ENCODE measurements at regions not wholly inside any gene's neighbourhood (a gene's known extent, or its start where the extent isn't known, plus 50 kb on each side); places are given as distances from the start of the nearest gene placed in this dataset.

DNA sequence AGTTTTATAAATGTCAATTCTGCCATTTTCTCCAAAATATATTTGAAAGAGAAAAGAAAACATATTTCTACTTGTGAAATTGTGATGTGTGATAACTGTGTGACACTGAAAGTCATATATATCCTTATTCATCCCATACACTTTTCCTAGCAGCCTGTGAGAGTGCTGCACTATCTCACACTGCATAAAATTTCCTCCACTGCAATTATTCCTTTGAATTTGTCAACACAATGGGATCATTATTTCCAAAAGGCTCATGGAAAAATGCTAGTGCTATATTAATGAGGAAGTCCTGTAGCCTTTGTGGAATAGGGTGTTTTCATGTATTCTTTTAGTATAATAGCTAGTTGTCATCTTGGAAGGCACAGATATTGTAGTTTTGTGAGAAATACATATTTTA is 504.1 kb downstream of the RPL10L start:
- TF ChIP-seq EZH2 (IDR thresholded peaks at IDR 0.05; ENCODE audit: borderline replicate concordance, low read depth, low read length, severe bottlenecking) = no peak
- TF ChIP-seq, protein P1, sequence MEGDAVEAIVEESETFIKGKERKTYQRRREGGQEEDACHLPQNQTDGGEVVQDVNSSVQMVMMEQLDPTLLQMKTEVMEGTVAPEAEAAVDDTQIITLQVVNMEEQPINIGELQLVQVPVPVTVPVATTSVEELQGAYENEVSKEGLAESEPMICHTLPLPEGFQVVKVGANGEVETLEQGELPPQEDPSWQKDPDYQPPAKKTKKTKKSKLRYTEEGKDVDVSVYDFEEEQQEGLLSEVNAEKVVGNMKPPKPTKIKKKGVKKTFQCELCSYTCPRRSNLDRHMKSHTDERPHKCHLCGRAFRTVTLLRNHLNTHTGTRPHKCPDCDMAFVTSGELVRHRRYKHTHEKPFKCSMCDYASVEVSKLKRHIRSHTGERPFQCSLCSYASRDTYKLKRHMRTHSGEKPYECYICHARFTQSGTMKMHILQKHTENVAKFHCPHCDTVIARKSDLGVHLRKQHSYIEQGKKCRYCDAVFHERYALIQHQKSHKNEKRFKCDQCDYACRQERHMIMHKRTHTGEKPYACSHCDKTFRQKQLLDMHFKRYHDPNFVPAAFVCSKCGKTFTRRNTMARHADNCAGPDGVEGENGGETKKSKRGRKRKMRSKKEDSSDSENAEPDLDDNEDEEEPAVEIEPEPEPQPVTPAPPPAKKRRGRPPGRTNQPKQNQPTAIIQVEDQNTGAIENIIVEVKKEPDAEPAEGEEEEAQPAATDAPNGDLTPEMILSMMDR (IDR thresholded peaks at IDR 0.05; ENCODE audit: extremely low read depth in 1 of 2, insufficient read depth in 1 of 2, low read depth in 1 of 2, low read length in 2 of 2) = no peak
- no peak for TF ChIP-seq POLR2A (IDR thresholded peaks at IDR 0.05; ENCODE audit: low read depth, low read length)
- no peak for TF ChIP-seq JUN (IDR thresholded peaks at IDR 0.05; ENCODE audit: borderline replicate concordance, insufficient read depth, insufficient read length, low read depth)
- no peak for TF ChIP-seq FOS (IDR thresholded peaks at IDR 0.05; ENCODE audit: borderline replicate concordance, insufficient read depth, low read length)

All from endothelial cell of umbilical vein (primary cell).